Activated CD8-positive, alpha-beta memory T cell treated with anti-CD3 and anti-CD28 coated beads, Interleukin-2, amount 10 ng/mL, durations not matched to agents 7 days and 5 days (primary cell): ENCODE measurements at regions not wholly inside any gene's neighbourhood (a gene's known extent, or its start where the extent isn't known, plus 50 kb on each side); places are given as distances from the start of the nearest gene placed in this dataset.
"Not testable (repeated sequence)": the region's sequence is repeated elsewhere in the genome, so short reads cannot be mapped to it uniquely, and the experiment has no call there.

Experiments used
- ATAC-seq: fragments of 150-1000 bp; cut with Tn5 transposase; one replicate; pipeline ENCODE4 v1.10.0; 2021; ENCODE audit warnings: moderate library complexity
- CTCF ChIA-PET: fragments of 350-600 bp; sonication (Branson Sonifier 250); formaldehyde crosslinking; loops from one replicate; lab custom pipeline; 2021; ENCODE audit warnings: antibody characterized with exemption; lab: Charles Lee
- DNase-seq: peaks from one replicate; pipeline ENCODE4 v3.0.0-alpha.2; 2020
- H3K27ac Mint-ChIP-seq: one replicate; pipeline ENCODE4 v1.8.0; 2021; ENCODE audit warnings: mild to moderate bottlenecking, mixed read lengths
- H3K27me3 Mint-ChIP-seq: one replicate; pipeline ENCODE4 v1.8.0; 2021; ENCODE audit warnings: mixed read lengths
- H3K36me3 Mint-ChIP-seq: one replicate; pipeline ENCODE4 v1.8.0; 2021; ENCODE audit warnings: mild to moderate bottlenecking, mixed read lengths
- H3K4me1 Mint-ChIP-seq: one replicate; pipeline ENCODE4 v1.8.0; 2021; ENCODE audit warnings: mixed read lengths
- H3K4me3 Mint-ChIP-seq: one replicate; pipeline ENCODE4 v1.8.0; 2021; ENCODE audit warnings: mild to moderate bottlenecking, moderate library complexity, mixed read lengths
- H3K9me3 Mint-ChIP-seq: one replicate; pipeline ENCODE4 v1.8.0; 2022; ENCODE audit warnings: low read depth, mixed read lengths

GRCh38 chr2:35478121-35478520 is 877.5 kb upstream of the CRIM1 start:
- ATAC-seq, H3K4me1 Mint-ChIP-seq, CTCF ChIA-PET, H3K27me3 Mint-ChIP-seq, H3K36me3 Mint-ChIP-seq, H3K4me3 Mint-ChIP-seq, H3K9me3 Mint-ChIP-seq, DNase-seq, H3K27ac Mint-ChIP-seq: not testable (repeated sequence)

- no peak overlapping the region for H3K4me3 Mint-ChIP-seq
Observed at GRCh38 chr2:35468245-35468644, 887.3 kb upstream of the CRIM1 start.

GRCh38 chr2:35463805-35464596 is 891.6 kb upstream of the CRIM1 start:
- ATAC-seq (no peak), DNase-seq (no peak)
- Mint-ChIP-seq H3K36me3 (no peaks in the 10 kb centered on the region), H3K4me3 (no peak overlapping the region), H3K4me1 (no peaks in the 10 kb centered on the region), H3K27me3 (no peaks in the 10 kb centered on the region), H3K9me3 (no peaks in the 10 kb centered on the region), H3K27ac (no peak overlapping the region)
- CTCF ChIA-PET, result no interaction called here

More at GRCh38 chr2:35468245-35468644, 887.3 kb upstream of the CRIM1 start:
- no peak for ATAC-seq
- CTCF ChIA-PET, result no interaction called here
- Mint-ChIP-seq H3K27ac (no peak overlapping the region), H3K36me3 (no peaks in the 10 kb centered on the region), H3K27me3 (no peaks in the 10 kb centered on the region), H3K9me3 (no peaks in the 10 kb centered on the region), H3K4me1 (no peaks in the 10 kb centered on the region)
- DNase-seq, result no peak

- no peaks in the 10 kb centered on the region for H3K27me3 Mint-ChIP-seq
- H3K4me1 Mint-ChIP-seq, result no peaks in the 10 kb centered on the region
- H3K4me3 Mint-ChIP-seq, result no peak overlapping the region
- DNase-seq (no peak), ATAC-seq (no peak)
- H3K27ac Mint-ChIP-seq, result no peak overlapping the region
- no peaks in the 10 kb centered on the region for H3K9me3 Mint-ChIP-seq
- CTCF ChIA-PET, result no interaction called here
- H3K36me3 Mint-ChIP-seq, result no peaks in the 10 kb centered on the region
Observed at GRCh38 chr2:35462226-35462998, 893.2 kb upstream of the CRIM1 start.

- CTCF ChIA-PET, result no interaction called here
- DNase-seq (no peak), ATAC-seq (no peak)
- H3K27ac Mint-ChIP-seq, result no peak overlapping the region
- no peaks in the 10 kb centered on the region for H3K4me1 Mint-ChIP-seq
- H3K4me3 Mint-ChIP-seq, result no peak overlapping the region
- H3K27me3 Mint-ChIP-seq, result no peaks in the 10 kb centered on the region
- H3K9me3 Mint-ChIP-seq, result no peaks in the 10 kb centered on the region
- H3K36me3 Mint-ChIP-seq, result no peaks in the 10 kb centered on the region
Observed at GRCh38 chr2:35461406-35461805, 894.2 kb upstream of the CRIM1 start.

GRCh38 chr2:35454966-35455638 is 900.5 kb upstream of the CRIM1 start:
- Mint-ChIP-seq H3K4me3 (no peak overlapping the region), H3K9me3 (no peaks in the 10 kb centered on the region), H3K4me1 (no peaks in the 10 kb centered on the region), H3K36me3 (no peaks in the 10 kb centered on the region), H3K27ac (no peak overlapping the region), H3K27me3 (no peaks in the 10 kb centered on the region)
- no peak for ATAC-seq
- CTCF ChIA-PET, result no interaction called here
- no peak for DNase-seq

GRCh38 chr2:35447821-35448220 is 907.8 kb upstream of the CRIM1 start:
- no peaks in the 10 kb centered on the region for H3K27me3 Mint-ChIP-seq
- DNase-seq (no peak), ATAC-seq (no peak)
- no peaks in the 10 kb centered on the region for H3K9me3 Mint-ChIP-seq
- H3K4me1 Mint-ChIP-seq, result no peaks in the 10 kb centered on the region
- H3K4me3 Mint-ChIP-seq, result no peak overlapping the region
- no peaks in the 10 kb centered on the region for H3K36me3 Mint-ChIP-seq
- CTCF ChIA-PET, result no interaction called here
- H3K27ac Mint-ChIP-seq, result no peak overlapping the region

- Mint-ChIP-seq H3K4me3 (no peak overlapping the region), H3K27ac (no peak overlapping the region), H3K4me1 (no peaks in the 10 kb centered on the region), H3K36me3 (no peaks in the 10 kb centered on the region), H3K9me3 (no peaks in the 10 kb centered on the region), H3K27me3 (no peaks in the 10 kb centered on the region)
- no peak for DNase-seq
- CTCF ChIA-PET, result no interaction called here
- ATAC-seq, result no peak
Observed at GRCh38 chr2:35447215-35447614, 908.4 kb upstream of the CRIM1 start.

GRCh38 chr2:35443087-35443486 is 912.5 kb upstream of the CRIM1 start:
- CTCF ChIA-PET, result no interaction called here
- Mint-ChIP-seq H3K27me3 (no peaks in the 10 kb centered on the region), H3K4me1 (no peaks in the 10 kb centered on the region), H3K9me3 (no peaks in the 10 kb centered on the region), H3K36me3 (no peaks in the 10 kb centered on the region), H3K27ac (no peak overlapping the region), H3K4me3 (no peak overlapping the region)
- no peak for DNase-seq
- ATAC-seq, result no peak

GRCh38 chr2:35441575-35441974 is 914.0 kb upstream of the CRIM1 start:
- ATAC-seq, DNase-seq, H3K36me3 Mint-ChIP-seq, H3K27me3 Mint-ChIP-seq, H3K27ac Mint-ChIP-seq, H3K4me3 Mint-ChIP-seq, H3K4me1 Mint-ChIP-seq, H3K9me3 Mint-ChIP-seq, CTCF ChIA-PET: not testable (repeated sequence)

GRCh38 chr2:35440308-35440707 is 915.3 kb upstream of the CRIM1 start:
- CTCF ChIA-PET, DNase-seq, H3K27me3 Mint-ChIP-seq, H3K27ac Mint-ChIP-seq, ATAC-seq, H3K9me3 Mint-ChIP-seq, H3K36me3 Mint-ChIP-seq, H3K4me3 Mint-ChIP-seq, H3K4me1 Mint-ChIP-seq: not testable (repeated sequence)

- H3K36me3 Mint-ChIP-seq, H3K27me3 Mint-ChIP-seq, H3K27ac Mint-ChIP-seq, H3K4me3 Mint-ChIP-seq, H3K9me3 Mint-ChIP-seq, H3K4me1 Mint-ChIP-seq, DNase-seq, ATAC-seq: not testable (repeated sequence)
- CTCF ChIA-PET, result interaction anchor here (0.7 kb wide), 1 partner anchor 12 kb away, joined by 3 read pairs; no protein-coding TSS in a partner anchor
Observed at GRCh38 chr2:35436893-35437292, 918.7 kb upstream of the CRIM1 start.

- no peaks in the 10 kb centered on the region for H3K36me3 Mint-ChIP-seq
- H3K4me3 Mint-ChIP-seq, result no peak overlapping the region
- no peaks in the 10 kb centered on the region for H3K27me3 Mint-ChIP-seq
- H3K27ac Mint-ChIP-seq, result no peak overlapping the region
- DNase-seq (no peak), ATAC-seq (no peak)
- no peaks in the 10 kb centered on the region for H3K9me3 Mint-ChIP-seq
- H3K4me1 Mint-ChIP-seq, result no peaks in the 10 kb centered on the region
- CTCF ChIA-PET, result no interaction called here
Observed at GRCh38 chr2:35428548-35428947, 927.0 kb upstream of the CRIM1 start.
